ENCODE measurements at regions not wholly inside any gene's neighbourhood (a gene's known extent, or its start where the extent isn't known, plus 50 kb on each side); places are given as distances from the start of the nearest gene placed in this dataset.

DNA sequence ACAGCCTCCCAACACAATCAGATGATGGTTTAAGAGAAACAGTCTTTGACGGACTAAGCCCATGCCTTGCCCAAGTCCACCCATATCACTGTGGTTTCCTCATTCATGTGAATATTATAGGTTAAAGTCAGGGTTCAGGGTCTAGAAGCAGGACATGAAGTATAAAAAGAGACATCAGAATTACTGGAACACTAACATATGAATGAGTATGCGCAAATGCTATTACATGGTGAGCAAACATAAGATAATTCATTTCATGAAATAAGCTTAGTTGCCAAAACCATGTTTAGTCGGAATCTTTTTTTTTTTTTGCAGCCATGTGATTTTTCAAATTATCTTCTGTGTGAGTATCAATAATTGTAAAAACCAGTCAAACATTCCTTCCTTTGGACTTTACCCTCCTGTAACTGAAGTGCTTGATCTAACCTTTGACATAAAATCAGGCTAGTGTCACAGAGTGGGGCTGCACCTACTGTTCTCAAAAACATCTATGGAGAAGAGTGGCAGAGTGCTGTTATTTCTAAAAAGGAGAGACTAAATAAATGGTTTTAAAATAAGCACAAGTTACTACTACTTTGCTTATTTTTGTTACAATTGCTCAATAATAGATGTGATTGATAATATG is 84.9 kb upstream of the NRIP1 start:
- H3K36me3 ChIP-seq (ENCODE audit: control insufficient read depth, insufficient read depth, low read length) = no peaks in the 10 kb centered on the region
- no peak overlapping the region for H3K4me3 ChIP-seq (ENCODE audit: insufficient read depth, low read depth, low read length)
- H3K4me1 ChIP-seq (ENCODE audit: control insufficient read depth, insufficient read depth, low read length) = no peaks in the 10 kb centered on the region
- H3K27me3 ChIP-seq (ENCODE audit: control insufficient read depth, insufficient read depth, low read length, poor library complexity, severe bottlenecking) = no peaks in the 10 kb centered on the region
- H3K27ac ChIP-seq (ENCODE audit: insufficient read depth, low read depth, low read length, poor library complexity, severe bottlenecking) = no peak overlapping the region
- 95 to 97% methylated on average over 3 of the region's 3 CpGs for WGBS, 2 experiments
- no peaks in the 10 kb centered on the region for H3K9me3 ChIP-seq (ENCODE audit: control insufficient read depth, low read length)

DNA sequence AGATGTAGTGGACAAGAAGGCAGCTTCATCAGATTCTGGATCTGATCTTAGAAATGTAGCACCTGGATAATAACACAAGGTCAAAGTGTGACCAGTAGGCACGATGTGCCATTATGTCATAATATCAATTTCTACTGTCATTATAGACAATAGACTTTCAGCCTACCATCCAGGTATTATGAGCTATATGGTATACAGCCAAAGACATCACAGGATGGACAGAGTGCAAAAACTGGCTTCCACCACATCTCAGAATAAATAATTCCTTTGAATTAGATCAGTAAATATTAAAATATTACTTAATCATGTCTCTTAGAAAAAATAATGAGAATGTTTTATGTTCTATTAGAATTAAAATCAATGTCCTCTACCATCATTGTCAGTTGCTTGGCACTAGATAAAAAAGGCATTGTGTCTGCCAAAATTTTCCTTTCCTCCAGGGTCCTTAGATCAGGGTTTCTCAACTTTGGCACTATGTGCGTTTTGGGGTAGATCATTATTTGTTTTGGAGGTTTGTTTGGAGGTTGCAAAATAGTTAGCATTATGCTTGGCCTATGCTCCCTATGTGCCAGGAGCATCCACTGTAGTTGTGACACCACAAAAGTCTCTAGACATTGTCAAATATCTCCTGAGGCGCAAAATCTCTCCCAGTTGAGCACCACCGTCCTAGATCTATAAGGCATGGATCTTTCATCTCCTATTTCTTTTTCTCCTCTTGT is 86.7 kb upstream of the NRIP1 start:
- H3K4me1 ChIP-seq (ENCODE audit: control insufficient read depth, insufficient read depth, low read length) = no peaks in the 10 kb centered on the region
- 94 to 96% methylated on average over 4 of the region's 4 CpGs for WGBS, 2 experiments
- no peaks in the 10 kb centered on the region for H3K27me3 ChIP-seq (ENCODE audit: control insufficient read depth, insufficient read depth, low read length, poor library complexity, severe bottlenecking)

DNA sequence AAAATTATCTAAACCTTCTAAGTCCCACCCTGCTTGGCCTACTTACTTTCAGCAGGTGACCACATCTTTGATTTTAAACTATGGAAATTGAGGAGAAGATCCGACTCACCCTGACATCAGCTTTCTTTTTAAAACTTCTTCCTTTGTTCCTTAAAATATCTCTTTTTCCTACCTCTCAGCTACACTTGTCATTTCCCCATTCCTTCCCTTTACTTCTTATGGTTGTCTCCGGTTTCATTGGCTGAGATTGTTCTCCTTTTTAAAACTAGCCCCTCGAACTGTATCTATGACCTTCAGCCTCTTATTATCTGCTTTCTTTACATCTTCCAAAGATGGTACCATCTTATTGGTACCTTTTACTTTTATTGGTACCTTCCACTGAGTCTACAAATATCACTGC is 87.8 kb upstream of the NRIP1 start:
- no peaks in the 10 kb centered on the region for H3K4me1 ChIP-seq (ENCODE audit: control insufficient read depth, insufficient read depth, low read length)
- WGBS, 2 experiments = 91 to 92% methylated on average over 3 of the region's 3 CpGs
- no peaks in the 10 kb centered on the region for H3K9me3 ChIP-seq (ENCODE audit: control insufficient read depth, low read length)
- H3K27me3 ChIP-seq (ENCODE audit: control insufficient read depth, insufficient read depth, low read length, poor library complexity, severe bottlenecking) = no peaks in the 10 kb centered on the region
- no peak overlapping the region for H3K27ac ChIP-seq (ENCODE audit: insufficient read depth, low read depth, low read length, poor library complexity, severe bottlenecking)
- H3K36me3 ChIP-seq (ENCODE audit: control insufficient read depth, insufficient read depth, low read length) = no peaks in the 10 kb centered on the region
- H3K4me3 ChIP-seq (ENCODE audit: insufficient read depth, low read depth, low read length) = no peak overlapping the region

More for the DNA sequence above, 86.7 kb upstream of the NRIP1 start:
- H3K27ac ChIP-seq (ENCODE audit: insufficient read depth, low read depth, low read length, poor library complexity, severe bottlenecking) = no peak overlapping the region
- no peak overlapping the region for H3K4me3 ChIP-seq (ENCODE audit: insufficient read depth, low read depth, low read length)
- no peaks in the 10 kb centered on the region for H3K36me3 ChIP-seq (ENCODE audit: control insufficient read depth, insufficient read depth, low read length)
- no peaks in the 10 kb centered on the region for H3K9me3 ChIP-seq (ENCODE audit: control insufficient read depth, low read length)

DNA sequence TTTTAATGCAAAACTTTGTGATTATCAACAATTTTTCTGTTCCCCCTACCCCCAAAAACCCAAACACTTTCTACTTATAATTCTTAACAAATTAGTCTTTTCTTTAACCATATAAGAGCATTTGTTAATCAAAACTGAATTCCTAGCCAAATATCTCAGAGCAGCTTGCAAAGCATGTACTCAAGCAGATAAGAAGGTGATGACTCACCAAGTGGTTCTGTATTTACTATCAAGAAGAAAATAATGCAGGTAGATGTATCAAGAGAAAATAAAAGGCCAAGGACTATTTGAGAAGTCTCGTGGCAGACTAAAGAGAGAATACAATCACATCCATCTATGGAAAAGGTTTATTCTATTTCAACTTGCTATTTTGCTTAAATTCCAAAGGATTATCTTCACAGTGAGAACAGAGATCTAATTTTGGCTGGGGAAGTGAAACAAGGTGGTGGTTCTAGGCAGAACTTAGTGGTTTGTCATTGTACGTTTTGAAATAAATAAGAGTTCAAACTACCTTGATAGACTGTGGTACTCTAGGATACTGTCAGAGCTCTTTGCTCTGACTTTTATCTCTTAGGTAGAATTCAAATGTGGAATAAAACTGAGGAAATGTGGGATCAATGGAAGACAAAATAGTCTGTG is 94.7 kb upstream of the NRIP1 start:
- no peaks in the 10 kb centered on the region for H3K27me3 ChIP-seq (ENCODE audit: control insufficient read depth, insufficient read depth, low read length, poor library complexity, severe bottlenecking)
- 91 to 95% methylated on average over 2 of the region's 2 CpGs for WGBS, 2 experiments
- no peaks in the 10 kb centered on the region for H3K4me1 ChIP-seq (ENCODE audit: control insufficient read depth, insufficient read depth, low read length)
- H3K9me3 ChIP-seq (ENCODE audit: control insufficient read depth, low read length) = no peaks in the 10 kb centered on the region
- no peak overlapping the region for H3K27ac ChIP-seq (ENCODE audit: insufficient read depth, low read depth, low read length, poor library complexity, severe bottlenecking)
- no peak overlapping the region for H3K4me3 ChIP-seq (ENCODE audit: insufficient read depth, low read depth, low read length)
- H3K36me3 ChIP-seq (ENCODE audit: control insufficient read depth, insufficient read depth, low read length) = no peaks in the 10 kb centered on the region

DNA sequence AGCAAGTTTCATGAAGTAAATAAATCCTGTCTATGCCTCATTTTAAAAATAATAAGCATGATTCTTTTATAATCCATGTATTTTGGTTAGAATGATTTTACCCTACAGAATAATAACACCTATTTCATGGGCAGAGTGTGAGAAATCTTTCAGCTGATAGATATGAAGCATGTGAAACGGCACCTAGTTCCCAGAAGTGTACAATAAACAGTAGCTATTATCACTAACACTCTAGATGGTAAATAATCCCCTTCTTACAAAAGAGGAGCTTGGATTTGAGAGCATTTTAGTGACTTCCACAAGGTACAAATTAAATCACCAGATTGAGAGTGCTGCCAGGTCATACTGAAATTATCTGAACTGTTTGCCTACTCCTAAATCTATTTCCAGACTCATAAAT is 95.3 kb upstream of the NRIP1 start:
- no peak overlapping the region for H3K27ac ChIP-seq (ENCODE audit: insufficient read depth, low read depth, low read length, poor library complexity, severe bottlenecking)
- H3K36me3 ChIP-seq (ENCODE audit: control insufficient read depth, insufficient read depth, low read length) = no peaks in the 10 kb centered on the region
- no peaks in the 10 kb centered on the region for H3K4me1 ChIP-seq (ENCODE audit: control insufficient read depth, insufficient read depth, low read length)
- no peak overlapping the region for H3K4me3 ChIP-seq (ENCODE audit: insufficient read depth, low read depth, low read length)
- H3K27me3 ChIP-seq (ENCODE audit: control insufficient read depth, insufficient read depth, low read length, poor library complexity, severe bottlenecking) = no peaks in the 10 kb centered on the region
- no peaks in the 10 kb centered on the region for H3K9me3 ChIP-seq (ENCODE audit: control insufficient read depth, low read length)
- 92% methylated on average over 1 of the region's 1 CpG; no CpG with 5 or more reads in 1 of the 2 experiments for WGBS, 2 experiments

DNA sequence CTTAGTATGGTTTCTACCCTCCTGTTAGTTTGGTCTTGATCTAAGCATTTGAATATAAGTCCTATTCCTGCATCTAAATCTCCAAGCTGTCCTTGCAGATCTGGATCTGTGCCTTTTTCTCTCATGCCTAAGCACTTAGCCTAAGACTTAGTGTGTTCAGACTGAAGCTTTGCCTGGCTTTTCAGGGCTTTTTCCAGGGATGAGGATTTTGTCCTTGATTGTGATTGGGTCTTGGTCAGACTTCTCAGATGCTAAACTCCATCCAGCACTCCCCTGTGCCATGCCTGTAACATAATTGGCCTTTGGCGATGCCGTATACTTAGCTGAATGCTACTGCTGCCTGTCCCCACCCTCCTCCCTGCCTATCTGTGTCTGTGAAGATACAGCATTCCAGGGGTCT is 98.1 kb upstream of the NRIP1 start:
- H3K9me3 ChIP-seq (ENCODE audit: control insufficient read depth, low read length) = no peaks in the 10 kb centered on the region
- no peaks in the 10 kb centered on the region for H3K4me1 ChIP-seq (ENCODE audit: control insufficient read depth, insufficient read depth, low read length)
- no peaks in the 10 kb centered on the region for H3K36me3 ChIP-seq (ENCODE audit: control insufficient read depth, insufficient read depth, low read length)
- no peak overlapping the region for H3K27ac ChIP-seq (ENCODE audit: insufficient read depth, low read depth, low read length, poor library complexity, severe bottlenecking)
- WGBS, 2 experiments = 92 to 97% methylated on average over 2 of the region's 2 CpGs
- H3K4me3 ChIP-seq (ENCODE audit: insufficient read depth, low read depth, low read length) = no peak overlapping the region
- H3K27me3 ChIP-seq (ENCODE audit: control insufficient read depth, insufficient read depth, low read length, poor library complexity, severe bottlenecking) = no peaks in the 10 kb centered on the region

DNA sequence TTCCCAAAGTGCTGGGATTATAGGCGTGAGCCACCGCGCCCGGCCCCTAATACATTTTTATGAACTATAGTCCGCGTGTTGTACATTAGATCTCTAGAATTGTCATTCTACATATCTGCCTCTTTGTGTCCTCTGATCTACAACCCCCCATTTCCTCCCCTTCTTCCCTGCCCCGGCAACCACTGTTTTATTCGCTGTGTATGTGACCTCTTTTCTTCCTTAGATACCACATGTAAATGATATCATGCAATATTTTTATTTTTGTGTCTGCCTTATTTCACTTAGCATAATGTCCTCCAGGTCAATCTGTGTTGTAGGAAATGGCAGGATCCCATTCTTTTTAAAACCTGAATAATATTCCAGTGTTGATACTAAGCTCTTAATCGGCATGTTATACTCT is 99.5 kb upstream of the NRIP1 start:
- Histone ChIP-seq H3K4me3 (ENCODE audit: insufficient read depth, low read depth, low read length) (no peak overlapping the region), H3K4me1 (ENCODE audit: control insufficient read depth, insufficient read depth, low read length) (no peaks in the 10 kb centered on the region), H3K36me3 (ENCODE audit: control insufficient read depth, insufficient read depth, low read length) (no peaks in the 10 kb centered on the region), H3K27me3 (ENCODE audit: control insufficient read depth, insufficient read depth, low read length, poor library complexity, severe bottlenecking) (no peaks in the 10 kb centered on the region), H3K9me3 (ENCODE audit: control insufficient read depth, low read length) (no peaks in the 10 kb centered on the region), H3K27ac (ENCODE audit: insufficient read depth, low read depth, low read length, poor library complexity, severe bottlenecking) (no peak overlapping the region)
- 91 to 96% methylated on average over 9 of the region's 9 CpGs for WGBS, 2 experiments

DNA sequence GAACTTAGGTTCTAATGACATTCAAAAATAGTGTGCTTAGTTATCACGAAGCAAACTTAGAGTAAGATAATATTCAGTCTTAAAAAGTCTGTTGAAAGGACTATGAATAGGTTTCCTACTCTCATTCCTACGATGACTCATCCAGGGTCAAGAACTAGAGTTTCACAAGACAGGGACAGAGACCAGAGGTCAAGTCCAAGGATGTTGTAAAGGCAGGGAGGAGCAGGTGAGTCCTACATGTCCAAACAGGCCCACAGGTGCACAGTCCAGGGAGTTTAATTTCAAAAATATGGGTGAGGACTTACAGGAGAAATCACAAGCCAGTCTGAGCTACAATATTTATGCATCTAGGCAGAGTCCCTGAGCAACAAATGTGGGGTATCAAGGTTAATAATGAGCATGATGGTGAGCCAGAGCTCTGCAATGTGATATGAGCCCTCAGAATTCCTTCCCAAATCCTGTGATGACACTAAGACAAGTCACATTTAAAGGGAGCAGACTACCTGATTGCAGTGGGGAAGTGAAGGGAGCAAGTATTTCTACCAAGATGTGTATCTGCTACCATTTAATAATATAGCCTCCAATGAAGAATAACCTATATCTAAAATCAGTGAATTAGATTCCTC is 100.0 kb upstream of the NRIP1 start:
- WGBS, 2 experiments = 95 to 99% methylated on average over 2 of the region's 2 CpGs
- no peaks in the 10 kb centered on the region for H3K4me1 ChIP-seq (ENCODE audit: control insufficient read depth, insufficient read depth, low read length)
- no peaks in the 10 kb centered on the region for H3K27me3 ChIP-seq (ENCODE audit: control insufficient read depth, insufficient read depth, low read length, poor library complexity, severe bottlenecking)
- no peak overlapping the region for H3K4me3 ChIP-seq (ENCODE audit: insufficient read depth, low read depth, low read length)
- H3K9me3 ChIP-seq (ENCODE audit: control insufficient read depth, low read length) = no peaks in the 10 kb centered on the region
- H3K27ac ChIP-seq (ENCODE audit: insufficient read depth, low read depth, low read length, poor library complexity, severe bottlenecking) = no peak overlapping the region
- no peaks in the 10 kb centered on the region for H3K36me3 ChIP-seq (ENCODE audit: control insufficient read depth, insufficient read depth, low read length)

DNA sequence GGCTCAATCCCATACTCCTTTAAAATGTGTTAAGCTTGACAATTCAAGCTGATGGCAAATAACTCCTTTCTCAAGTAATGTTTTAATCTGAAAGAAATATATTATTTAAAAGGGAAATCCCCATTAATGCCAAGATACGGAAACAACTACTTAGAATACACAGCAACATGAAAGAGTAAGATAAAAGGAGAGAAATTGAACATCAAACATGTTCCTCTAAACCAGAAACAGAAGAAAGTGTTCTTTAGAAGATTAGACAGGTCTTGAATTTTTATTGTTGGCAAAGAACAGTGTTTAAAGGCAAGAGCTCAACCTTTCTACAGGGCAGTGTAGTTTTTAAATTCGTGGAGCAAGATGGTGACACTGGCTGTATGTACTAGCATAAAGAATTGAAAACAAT is 105.8 kb upstream of the NRIP1 start:
- no peaks in the 10 kb centered on the region for H3K4me1 ChIP-seq (ENCODE audit: control insufficient read depth, insufficient read depth, low read length)
- no peaks in the 10 kb centered on the region for H3K36me3 ChIP-seq (ENCODE audit: control insufficient read depth, insufficient read depth, low read length)
- no peaks in the 10 kb centered on the region for H3K27me3 ChIP-seq (ENCODE audit: control insufficient read depth, insufficient read depth, low read length, poor library complexity, severe bottlenecking)
- H3K9me3 ChIP-seq (ENCODE audit: control insufficient read depth, low read length) = no peaks in the 10 kb centered on the region
- H3K27ac ChIP-seq (ENCODE audit: insufficient read depth, low read depth, low read length, poor library complexity, severe bottlenecking) = no peak overlapping the region
- no peak overlapping the region for H3K4me3 ChIP-seq (ENCODE audit: insufficient read depth, low read depth, low read length)
- 85 to 100% methylated on average over 1 of the region's 2 CpGs for WGBS, 2 experiments

DNA sequence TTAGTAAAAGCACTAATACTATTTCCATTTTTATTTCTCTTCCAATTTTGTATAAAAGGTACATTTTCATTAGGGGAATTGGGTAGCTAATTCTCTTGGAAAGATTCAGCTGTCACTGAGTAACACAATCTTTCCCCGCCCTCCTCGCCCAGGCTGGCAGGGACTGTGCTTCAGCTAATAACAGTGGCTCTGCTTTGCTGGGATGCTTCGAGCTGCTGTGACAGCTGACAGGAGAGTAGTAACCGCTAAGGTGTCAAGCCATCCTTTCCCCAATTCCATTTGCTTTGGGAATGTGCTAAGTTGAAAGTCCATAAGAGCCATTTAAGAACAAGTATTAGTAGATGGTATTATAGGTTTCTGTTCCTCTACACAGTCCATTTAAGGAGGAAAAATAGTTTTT is 106.7 kb upstream of the NRIP1 start:
- Histone ChIP-seq H3K9me3 (ENCODE audit: control insufficient read depth, low read length) (no peaks in the 10 kb centered on the region), H3K27me3 (ENCODE audit: control insufficient read depth, insufficient read depth, low read length, poor library complexity, severe bottlenecking) (no peaks in the 10 kb centered on the region), H3K4me3 (ENCODE audit: insufficient read depth, low read depth, low read length) (no peak overlapping the region), H3K27ac (ENCODE audit: insufficient read depth, low read depth, low read length, poor library complexity, severe bottlenecking) (no peak overlapping the region), H3K4me1 (ENCODE audit: control insufficient read depth, insufficient read depth, low read length) (no peaks in the 10 kb centered on the region), H3K36me3 (ENCODE audit: control insufficient read depth, insufficient read depth, low read length) (no peaks in the 10 kb centered on the region)
- WGBS, 2 experiments = 75 to 88% methylated on average over 4 of the region's 4 CpGs
